HG03280 (cell line): ENCODE measurements at regions not wholly inside any gene's neighbourhood (a gene's known extent, or its start where the extent isn't known, plus 50 kb on each side); places are given as distances from the start of the nearest gene placed in this dataset.

Source experiments
- ATAC-seq: cut with Tn5 transposase; IDR thresholded peaks from one replicate; pipeline ENCODE4 v1.9.1; 2021; ENCODE audit warnings: mild to moderate bottlenecking, moderate library complexity; ENCODE audit not compliant: unreplicated experiment

GRCh38 chr7:52712938-52713337 lies 322.5 kb upstream of the POM121L12 start:
- no peak for ATAC-seq

- ATAC-seq = no peak
Observed at GRCh38 chr7:52711951-52712350, 323.5 kb upstream of the POM121L12 start.

GRCh38 chr7:52708846-52709245 lies 326.6 kb upstream of the POM121L12 start:
- no peak for ATAC-seq

- no peak for ATAC-seq
Observed at GRCh38 chr7:52705768-52706167, 329.7 kb upstream of the POM121L12 start.

- no peak for ATAC-seq
Observed at GRCh38 chr7:52700349-52700748, 335.1 kb upstream of the POM121L12 start.

DNA sequence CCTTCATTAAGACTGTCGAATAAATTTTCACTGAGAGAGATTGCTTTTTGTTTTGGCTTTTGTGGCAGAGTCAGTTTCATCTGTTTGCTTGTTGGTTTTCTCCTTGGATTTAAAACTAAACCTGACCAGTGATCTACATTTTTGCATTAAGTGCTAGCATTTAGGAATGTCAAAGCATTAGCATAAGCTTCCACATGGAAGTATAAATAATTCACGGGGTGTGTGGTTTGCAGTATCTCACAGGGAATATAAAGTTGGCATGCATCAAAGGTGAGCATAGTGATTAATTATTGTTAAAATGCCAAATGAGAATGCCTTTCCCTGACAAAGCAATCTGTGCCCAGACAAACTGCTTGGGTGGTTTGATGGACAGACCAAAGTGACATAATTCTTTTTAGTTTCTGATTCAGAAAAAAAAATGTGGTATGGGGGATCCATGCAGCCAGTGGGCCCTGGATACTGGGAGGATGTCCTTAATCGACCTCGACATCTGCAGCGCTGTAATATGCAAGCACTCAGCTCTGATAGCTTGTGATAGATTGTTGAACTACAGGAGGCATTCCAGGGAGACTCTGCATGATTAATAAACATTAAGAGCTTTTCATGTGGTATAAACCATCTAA lies 339.3 kb upstream of the POM121L12 start:
- no peak for ATAC-seq

- no peak for ATAC-seq
Observed at GRCh38 chr7:52691257-52691656, 344.2 kb upstream of the POM121L12 start.

- no peak for ATAC-seq
Observed at GRCh38 chr7:52689912-52690311, 345.5 kb upstream of the POM121L12 start.

DNA sequence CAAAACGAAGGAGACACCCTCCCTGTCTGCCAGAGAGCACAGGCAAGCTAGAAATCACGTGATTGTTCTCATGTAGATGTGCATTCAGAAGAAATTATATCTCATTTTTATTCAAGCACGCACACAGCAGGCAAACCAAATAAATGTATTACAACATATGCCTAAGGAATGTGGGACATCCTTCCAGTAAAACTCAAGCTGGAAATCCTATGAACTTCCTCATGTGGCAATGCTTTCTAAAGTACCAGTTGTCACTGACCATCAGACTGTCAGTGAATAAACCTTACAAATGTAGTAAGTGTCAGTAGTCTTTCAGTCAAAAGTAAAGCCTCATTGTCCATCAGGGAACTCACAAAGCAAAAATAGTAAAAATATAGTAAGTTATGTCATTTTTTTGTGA lies 350.1 kb upstream of the POM121L12 start:
- no peak for ATAC-seq

GRCh38 chr7:52684388-52684787 lies 351.0 kb upstream of the POM121L12 start:
- ATAC-seq = no peak

DNA sequence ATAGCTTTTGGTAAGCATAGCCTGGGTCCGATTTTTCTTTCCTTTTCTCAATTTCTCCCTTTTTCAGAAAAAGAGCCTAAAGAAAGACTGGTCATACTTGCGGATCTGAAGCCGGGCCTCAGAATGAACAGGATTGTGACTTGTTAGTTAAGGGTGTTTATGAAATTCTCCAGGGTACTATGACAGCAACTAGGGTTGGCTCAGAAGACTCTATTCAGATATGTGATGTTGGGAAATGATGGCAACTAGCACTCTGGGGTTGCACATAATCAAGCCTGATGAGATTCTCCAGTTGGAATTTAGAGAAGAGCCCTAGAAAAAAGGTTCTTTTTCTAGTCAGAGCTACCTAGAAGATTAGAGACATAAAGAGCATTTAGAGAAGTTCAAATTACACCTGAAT lies 352.4 kb upstream of the POM121L12 start:
- ATAC-seq = no peak

- no peak for ATAC-seq
Observed at GRCh38 chr7:52670608-52671225, 364.7 kb upstream of the POM121L12 start.

- ATAC-seq = no peak
Observed at GRCh38 chr7:52669031-52669430, 366.4 kb upstream of the POM121L12 start.

GRCh38 chr7:52668435-52668834 lies 367.0 kb upstream of the POM121L12 start:
- no peak for ATAC-seq

- no peak for ATAC-seq
Observed at GRCh38 chr7:52659178-52659577, 376.3 kb upstream of the POM121L12 start.

GRCh38 chr7:52656098-52656497 lies 379.3 kb upstream of the POM121L12 start:
- ATAC-seq = no peak

DNA sequence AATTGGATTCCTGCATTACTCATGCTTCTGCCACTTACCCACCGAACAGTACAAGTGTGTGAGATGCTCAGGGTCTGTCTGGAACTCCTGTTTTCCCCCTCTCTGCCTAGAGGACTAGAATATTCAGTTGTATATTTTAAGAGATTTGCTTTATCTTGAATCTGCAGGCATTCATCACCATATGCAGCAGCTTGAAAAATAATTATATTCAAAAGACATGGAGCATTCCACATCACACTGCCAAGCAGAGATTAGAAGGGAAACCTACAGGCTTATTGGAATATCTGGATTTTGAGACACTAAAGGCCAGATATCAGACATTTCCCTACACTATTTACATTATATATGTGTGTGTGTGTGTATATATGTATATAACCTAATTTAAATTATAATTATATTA lies 382.8 kb upstream of the POM121L12 start:
- no peak for ATAC-seq

- ATAC-seq = no peak
Observed at GRCh38 chr7:52648872-52649271, 386.6 kb upstream of the POM121L12 start.

DNA sequence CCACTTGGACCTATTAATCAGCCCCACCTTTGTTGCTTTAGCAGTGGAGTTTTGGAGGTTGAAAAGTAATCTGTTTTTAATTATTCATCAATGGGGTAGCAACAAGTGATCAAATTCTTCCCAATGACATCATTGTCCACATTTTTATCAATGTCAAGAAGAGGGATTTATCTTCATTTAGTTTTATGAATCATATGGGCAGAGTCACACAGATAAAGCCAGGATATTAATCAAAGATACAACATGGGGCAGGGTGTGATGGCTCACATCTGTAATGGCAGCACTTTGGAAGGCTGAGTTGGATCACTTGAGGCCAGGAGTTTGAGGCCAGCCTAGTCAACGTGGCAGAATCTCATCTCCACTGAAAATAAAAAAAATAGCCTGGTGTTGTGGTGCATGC lies 388.4 kb upstream of the POM121L12 start:
- ATAC-seq = no peak

- no peak for ATAC-seq
Observed at GRCh38 chr7:52639981-52640380, 395.5 kb upstream of the POM121L12 start.

- no peak for ATAC-seq
Observed at GRCh38 chr7:52639126-52639525, 396.3 kb upstream of the POM121L12 start.

- no peak for ATAC-seq
Observed at GRCh38 chr7:52635021-52635420, 400.4 kb upstream of the POM121L12 start.

- no peak for ATAC-seq
Observed at GRCh38 chr7:52620849-52621248, 414.6 kb upstream of the POM121L12 start.
